ENCODE measurements at regions not wholly inside any gene's neighbourhood (a gene's known extent, or its start where the extent isn't known, plus 50 kb on each side); places are given as distances from the start of the nearest gene placed in this dataset.

- DNase-seq (ENCODE audit: low read depth): no peak
- no peak for TF ChIP-seq CTCF (IDR thresholded peaks at IDR 0.05; ENCODE audit: insufficient read depth, low read depth, low read length)
- H3K4me3 ChIP-seq (ENCODE audit: low read depth, low read length): no peak overlapping the region
Measured at GRCh38 chr20:24261351-24261750, 208.1 kb upstream of the SYNDIG1 start.

- TF ChIP-seq CTCF (IDR thresholded peaks at IDR 0.05; ENCODE audit: insufficient read depth, low read depth, low read length): no peak
- no peak for DNase-seq (ENCODE audit: low read depth)
Measured at GRCh38 chr20:24257171-24257570, 212.3 kb upstream of the SYNDIG1 start.

GRCh38 chr20:24256307-24256706, 213.1 kb upstream of the SYNDIG1 start:
- no peak for DNase-seq (ENCODE audit: low read depth)
- no peak for TF ChIP-seq CTCF (IDR thresholded peaks at IDR 0.05; ENCODE audit: insufficient read depth, low read depth, low read length)
- H3K4me3 ChIP-seq (ENCODE audit: low read depth, low read length): no peak overlapping the region

More at GRCh38 chr20:24257171-24257570, 212.3 kb upstream of the SYNDIG1 start:
- H3K4me3 ChIP-seq (ENCODE audit: low read depth, low read length): no peak overlapping the region

GRCh38 chr20:24254480-24254879, 214.9 kb upstream of the SYNDIG1 start:
- no peak overlapping the region for H3K4me3 ChIP-seq (ENCODE audit: low read depth, low read length)
- no peak for TF ChIP-seq CTCF (IDR thresholded peaks at IDR 0.05; ENCODE audit: insufficient read depth, low read depth, low read length)
- DNase-seq (ENCODE audit: low read depth): no peak

- no peak overlapping the region for H3K4me3 ChIP-seq (ENCODE audit: low read depth, low read length)
- TF ChIP-seq CTCF (IDR thresholded peaks at IDR 0.05; ENCODE audit: insufficient read depth, low read depth, low read length): no peak
- no peak for DNase-seq (ENCODE audit: low read depth)
Measured at GRCh38 chr20:24253321-24253720, 216.1 kb upstream of the SYNDIG1 start.

GRCh38 chr20:24245094-24245493, 224.3 kb upstream of the SYNDIG1 start:
- H3K4me3 ChIP-seq (ENCODE audit: low read depth, low read length): no peak overlapping the region
- DNase-seq (ENCODE audit: low read depth): no peak
- TF ChIP-seq CTCF (IDR thresholded peaks at IDR 0.05; ENCODE audit: insufficient read depth, low read depth, low read length): no peak

- no peak for DNase-seq (ENCODE audit: low read depth)
- no peak for TF ChIP-seq CTCF (IDR thresholded peaks at IDR 0.05; ENCODE audit: insufficient read depth, low read depth, low read length)
- H3K4me3 ChIP-seq (ENCODE audit: low read depth, low read length): no peak overlapping the region
Measured at GRCh38 chr20:24242763-24243162, 226.7 kb upstream of the SYNDIG1 start.

Data from fibroblast of villous mesenchyme (primary cell).